HUES48 (cell line): ENCODE measurements at regions not wholly inside any gene's neighbourhood (a gene's known extent, or its start where the extent isn't known, plus 50 kb on each side); places are given as distances from the start of the nearest gene placed in this dataset.

Source experiments
- H3K27ac ChIP-seq: one replicate; pipeline ENCODE4 v1.7.0; 2013; ENCODE audit warnings: low read depth, low read length, inconsistent platforms
- H3K27me3 ChIP-seq: 2 replicates; pipeline ENCODE4 v1.6.1; 2013; ENCODE audit warnings: mild to moderate bottlenecking, low read length; ENCODE audit not compliant: control insufficient read depth, insufficient read depth
- H3K36me3 ChIP-seq: 2 replicates; pipeline ENCODE4 v1.6.1; 2013; ENCODE audit warnings: low read length; ENCODE audit not compliant: control insufficient read depth, insufficient read depth
- H3K4me1 ChIP-seq: 2 replicates; pipeline ENCODE4 v1.6.1; 2013; ENCODE audit warnings: mild to moderate bottlenecking, low read length; ENCODE audit not compliant: control insufficient read depth, insufficient read depth
- H3K4me3 ChIP-seq: 2 replicates; pipeline ENCODE4 v1.5.1; 2013; ENCODE audit warnings: mild to moderate bottlenecking, low read depth, low read length
- H3K9ac ChIP-seq: 2 replicates; pipeline ENCODE4 v1.6.1; 2013; ENCODE audit warnings: mild to moderate bottlenecking, low read depth, low read length, moderate library complexity
- H3K9me3 ChIP-seq: 2 replicates; pipeline ENCODE4 v1.6.1; 2013; ENCODE audit warnings: low read length; ENCODE audit not compliant: control insufficient read depth, insufficient read depth

DNA sequence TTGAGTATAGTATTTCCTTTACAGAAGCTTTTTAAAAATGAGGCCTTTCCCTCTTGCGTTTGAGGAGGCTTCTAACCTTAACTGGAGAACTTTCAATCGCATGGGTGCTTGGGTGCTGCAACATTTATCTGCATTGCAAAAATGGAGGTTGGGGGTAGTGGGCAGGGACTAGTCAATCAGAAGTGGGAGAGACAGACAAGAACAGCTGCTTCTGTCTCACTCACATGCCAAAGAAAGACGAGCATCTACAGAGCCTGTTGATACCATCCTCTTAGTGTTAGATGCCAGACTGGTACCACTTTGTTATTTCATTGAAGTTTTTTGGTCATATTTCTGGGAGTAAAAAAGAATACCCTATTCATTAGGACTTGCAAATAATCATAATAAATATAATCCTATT, 1292.2 kb downstream of the UQCRFS1 start:
- Histone ChIP-seq H3K36me3 (no peaks in the 10 kb centered on the region), H3K4me3 (no peak overlapping the region), H3K9me3 (peaks cover 91% of the 10 kb centered on the region), H3K27me3 (no peaks in the 10 kb centered on the region), H3K4me1 (no peaks in the 10 kb centered on the region), H3K9ac (no peak overlapping the region), H3K27ac (no peak overlapping the region)

DNA sequence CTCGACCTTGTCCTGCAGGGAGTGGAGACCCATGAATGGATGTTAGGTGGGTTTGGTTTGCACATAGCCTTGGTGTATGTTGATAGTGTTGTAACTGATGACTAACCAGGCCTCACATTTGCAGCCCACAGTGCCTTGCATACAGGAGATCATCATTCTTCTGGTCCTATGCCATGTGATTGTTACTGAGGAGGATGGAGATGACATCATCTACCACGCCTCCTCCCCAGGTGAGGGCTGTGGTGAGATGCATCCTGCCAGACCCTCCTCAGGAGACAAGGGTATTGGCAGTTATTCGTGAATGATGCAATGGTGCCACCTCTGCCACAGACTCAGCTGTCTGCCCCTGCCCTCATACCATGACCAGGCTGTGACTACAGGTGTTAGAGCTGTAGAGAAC, 1294.1 kb downstream of the UQCRFS1 start:
- H3K9me3 ChIP-seq, result peaks cover 87% of the 10 kb centered on the region
- no peak overlapping the region for H3K4me3 ChIP-seq
- no peaks in the 10 kb centered on the region for H3K36me3 ChIP-seq
- H3K27ac ChIP-seq, result no peak overlapping the region
- no peak overlapping the region for H3K9ac ChIP-seq
- H3K4me1 ChIP-seq, result no peaks in the 10 kb centered on the region
- no peaks in the 10 kb centered on the region for H3K27me3 ChIP-seq

DNA sequence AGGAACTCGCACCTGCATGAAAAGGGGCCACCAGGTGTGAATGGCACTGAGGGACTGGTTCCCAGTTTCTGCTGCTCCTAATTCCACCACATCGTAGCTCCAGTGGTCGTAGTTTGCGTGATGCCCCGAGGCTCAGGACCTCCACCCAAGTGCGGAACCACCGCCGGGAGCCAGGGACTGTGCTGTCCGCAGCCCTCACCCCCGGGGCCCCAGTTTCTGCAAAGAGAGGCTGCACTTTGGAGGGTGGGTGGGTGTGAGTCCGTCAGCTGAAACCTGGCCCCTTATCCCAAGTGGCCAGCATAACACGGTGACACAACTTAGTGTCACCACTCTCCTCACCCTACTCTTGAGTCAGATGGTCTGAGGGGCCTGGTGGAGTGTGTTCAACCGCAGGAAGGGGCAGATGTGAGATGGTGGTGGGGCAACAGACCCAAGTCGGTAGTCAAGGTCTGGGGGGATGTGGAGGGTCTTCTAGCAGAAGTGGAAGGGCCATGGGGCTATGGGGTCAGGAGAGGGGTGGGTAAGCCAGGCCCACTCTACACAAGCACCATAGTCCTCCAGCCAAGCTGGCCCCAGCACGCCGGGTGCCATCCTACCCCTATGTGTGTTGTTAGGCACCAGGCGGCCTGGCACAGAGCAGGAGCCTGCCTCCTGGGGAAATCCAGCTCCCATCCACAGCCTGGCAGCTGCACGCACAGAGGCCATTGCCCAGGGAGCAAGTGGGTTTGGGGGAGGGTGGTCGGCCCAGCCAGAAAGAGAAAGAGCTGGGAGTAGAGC, 1301.6 kb downstream of the UQCRFS1 start:
- Histone ChIP-seq H3K27ac (no peak overlapping the region), H3K9ac (no peak overlapping the region), H3K9me3 (peaks cover 86% of the 10 kb centered on the region), H3K27me3 (no peaks in the 10 kb centered on the region), H3K4me3 (no peak overlapping the region), H3K4me1 (no peaks in the 10 kb centered on the region), H3K36me3 (no peaks in the 10 kb centered on the region)

DNA sequence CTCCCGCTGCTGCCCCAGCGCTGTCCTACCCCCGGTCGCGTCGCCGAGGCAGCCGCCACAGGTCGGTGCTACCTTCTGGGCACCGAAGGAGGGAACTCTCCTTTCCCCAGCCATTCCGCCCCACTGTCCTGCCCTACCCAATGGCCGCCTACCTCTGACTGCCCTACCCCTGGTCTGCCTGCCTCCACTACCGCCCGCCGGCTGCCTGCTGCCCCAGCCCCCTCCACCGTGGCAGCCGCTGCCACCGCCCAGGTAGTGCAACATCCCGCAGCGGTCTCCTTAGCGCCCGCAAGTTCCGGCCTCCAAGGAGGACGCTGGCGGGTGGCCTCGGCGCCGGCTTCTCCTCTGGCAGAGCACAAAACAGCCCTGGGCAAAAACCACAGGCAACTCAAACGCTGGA, 1303.1 kb downstream of the UQCRFS1 start:
- no peak overlapping the region for H3K4me3 ChIP-seq
- H3K36me3 ChIP-seq, result no peaks in the 10 kb centered on the region
- no peaks in the 10 kb centered on the region for H3K27me3 ChIP-seq
- no peak overlapping the region for H3K27ac ChIP-seq
- no peak overlapping the region for H3K9ac ChIP-seq
- H3K9me3 ChIP-seq, result peaks cover 88% of the 10 kb centered on the region
- no peaks in the 10 kb centered on the region for H3K4me1 ChIP-seq

DNA sequence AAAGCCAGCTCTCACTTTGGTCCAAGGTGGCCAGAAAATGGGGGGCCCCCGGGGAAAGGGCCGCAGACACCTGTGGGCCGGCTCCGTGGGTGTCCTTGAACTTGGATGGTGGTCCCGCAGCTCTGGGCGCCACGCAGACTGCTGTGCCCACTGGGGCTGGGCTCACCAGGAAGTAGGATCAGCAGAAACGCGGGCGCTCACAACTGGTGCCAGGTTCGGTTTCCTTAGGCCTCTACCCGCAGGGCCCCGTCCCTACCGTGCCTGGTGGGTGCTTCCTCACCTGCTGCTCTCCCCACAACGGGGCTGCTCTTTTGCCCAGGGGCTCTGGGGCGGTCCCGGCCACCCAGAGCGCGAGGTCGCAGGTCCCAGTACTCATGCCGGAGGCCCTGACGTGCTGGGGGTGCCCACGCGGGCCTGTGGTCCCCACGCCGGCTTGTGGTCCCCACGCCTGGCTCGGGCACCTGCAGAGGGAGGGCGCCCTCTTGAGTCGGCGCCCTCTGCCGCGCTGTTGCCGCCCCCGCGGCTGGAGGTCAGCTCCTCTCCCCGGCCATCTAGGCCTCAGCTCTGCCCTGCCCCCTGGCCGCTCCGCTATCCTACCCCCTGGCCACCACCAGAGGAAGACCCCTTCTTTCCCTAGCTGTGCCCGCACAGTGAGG, 1303.6 kb downstream of the UQCRFS1 start:
- Histone ChIP-seq H3K36me3 (no peaks in the 10 kb centered on the region), H3K9me3 (peaks cover 91% of the 10 kb centered on the region), H3K9ac (no peak overlapping the region), H3K27me3 (no peaks in the 10 kb centered on the region), H3K4me3 (no peak overlapping the region), H3K4me1 (no peaks in the 10 kb centered on the region), H3K27ac (no peak overlapping the region)

DNA sequence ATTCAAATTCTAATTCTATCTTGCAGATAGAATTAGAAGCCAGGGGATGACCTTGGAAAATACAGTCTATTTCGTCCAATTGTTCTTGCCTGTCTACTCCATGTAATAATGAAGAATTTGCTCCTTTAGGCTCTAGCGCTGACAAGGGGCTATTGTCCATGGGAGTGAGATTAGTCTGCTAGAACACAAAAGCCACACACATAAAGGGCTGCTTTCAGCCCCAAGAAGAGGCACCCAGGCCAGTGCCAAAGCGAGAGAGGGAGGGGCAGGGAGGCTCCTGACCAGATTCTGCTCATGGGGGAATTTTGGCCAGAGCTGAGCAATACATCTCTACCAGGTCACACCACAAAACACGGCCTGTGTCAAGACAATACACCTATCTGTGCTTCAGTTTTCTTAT, 1306.9 kb downstream of the UQCRFS1 start:
- no peak overlapping the region for H3K27ac ChIP-seq
- H3K9ac ChIP-seq, result no peak overlapping the region
- H3K4me3 ChIP-seq, result no peak overlapping the region
- no peaks in the 10 kb centered on the region for H3K36me3 ChIP-seq
- H3K9me3 ChIP-seq, result peaks cover 93% of the 10 kb centered on the region
- H3K27me3 ChIP-seq, result no peaks in the 10 kb centered on the region
- no peaks in the 10 kb centered on the region for H3K4me1 ChIP-seq

DNA sequence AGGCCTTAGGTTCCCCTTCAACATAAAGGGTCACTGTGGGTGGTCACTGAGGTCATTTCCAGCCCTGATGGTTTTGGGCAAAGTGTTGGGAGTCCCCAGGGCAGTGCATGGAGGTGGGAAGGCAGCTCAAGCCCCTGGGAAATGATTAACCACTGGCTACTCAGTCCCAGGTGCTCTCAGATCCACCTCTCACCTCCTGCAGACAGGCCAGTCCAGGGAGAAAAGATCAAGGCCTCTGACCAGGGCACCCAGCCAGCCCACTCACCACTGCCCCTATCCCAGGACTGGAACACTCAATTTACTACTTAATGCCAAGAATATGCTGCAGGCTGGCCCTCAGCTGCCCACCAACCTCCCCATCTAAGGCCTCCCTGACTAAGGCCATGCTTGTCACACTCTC, 1307.9 kb downstream of the UQCRFS1 start:
- no peak overlapping the region for H3K9ac ChIP-seq
- peaks cover 93% of the 10 kb centered on the region for H3K9me3 ChIP-seq
- no peaks in the 10 kb centered on the region for H3K27me3 ChIP-seq
- no peak overlapping the region for H3K27ac ChIP-seq
- H3K36me3 ChIP-seq, result no peaks in the 10 kb centered on the region
- H3K4me1 ChIP-seq, result no peaks in the 10 kb centered on the region
- H3K4me3 ChIP-seq, result no peak overlapping the region

DNA sequence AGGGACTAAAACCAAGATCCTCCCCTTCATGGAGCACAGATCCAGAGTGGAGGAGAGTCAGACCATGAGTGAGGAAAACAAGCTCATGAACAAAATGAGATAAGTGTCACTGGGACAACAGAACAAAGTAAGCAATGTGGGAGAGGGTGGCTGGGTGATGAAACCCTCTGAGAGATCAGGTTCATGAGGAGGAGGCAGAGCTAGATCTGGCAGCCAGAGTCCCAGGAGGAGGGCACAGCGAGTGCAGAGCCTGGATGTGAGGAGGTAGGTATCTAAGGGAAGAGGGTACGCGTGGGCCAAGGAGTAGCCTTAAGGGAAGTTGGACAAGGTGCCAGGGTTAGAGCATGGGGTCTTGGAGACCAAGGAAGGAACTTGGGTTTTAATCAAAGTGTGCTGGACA, 1311.9 kb downstream of the UQCRFS1 start:
- Histone ChIP-seq H3K27me3 (no peaks in the 10 kb centered on the region), H3K36me3 (no peaks in the 10 kb centered on the region), H3K9ac (no peak overlapping the region), H3K9me3 (peaks cover 98% of the 10 kb centered on the region), H3K4me1 (no peaks in the 10 kb centered on the region), H3K27ac (no peak overlapping the region), H3K4me3 (no peak overlapping the region)

DNA sequence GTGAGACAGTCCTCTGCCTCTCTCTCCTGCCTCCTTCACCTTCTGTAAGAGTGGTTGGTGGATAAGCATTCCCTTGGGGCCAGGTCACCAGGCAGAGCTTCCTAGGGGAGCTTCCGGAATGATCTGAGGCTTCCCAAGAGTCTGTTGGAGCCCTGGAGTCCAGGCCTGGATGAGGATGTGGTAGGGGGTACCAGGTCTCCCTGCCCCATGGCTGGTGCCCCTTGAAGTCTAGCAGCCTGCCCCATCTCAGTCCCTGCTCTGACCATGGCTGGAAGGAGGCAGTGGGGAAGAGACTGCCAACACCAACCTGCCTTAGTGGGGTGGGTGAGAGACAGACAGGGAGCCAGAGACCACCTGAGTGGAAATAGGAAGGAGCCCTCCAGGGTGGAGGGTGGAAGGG, 1316.9 kb downstream of the UQCRFS1 start:
- Histone ChIP-seq H3K9ac (no peak overlapping the region), H3K36me3 (no peaks in the 10 kb centered on the region), H3K4me1 (no peaks in the 10 kb centered on the region), H3K27me3 (no peaks in the 10 kb centered on the region), H3K9me3 (peaks cover 99% of the 10 kb centered on the region), H3K27ac (no peak overlapping the region), H3K4me3 (no peak overlapping the region)

DNA sequence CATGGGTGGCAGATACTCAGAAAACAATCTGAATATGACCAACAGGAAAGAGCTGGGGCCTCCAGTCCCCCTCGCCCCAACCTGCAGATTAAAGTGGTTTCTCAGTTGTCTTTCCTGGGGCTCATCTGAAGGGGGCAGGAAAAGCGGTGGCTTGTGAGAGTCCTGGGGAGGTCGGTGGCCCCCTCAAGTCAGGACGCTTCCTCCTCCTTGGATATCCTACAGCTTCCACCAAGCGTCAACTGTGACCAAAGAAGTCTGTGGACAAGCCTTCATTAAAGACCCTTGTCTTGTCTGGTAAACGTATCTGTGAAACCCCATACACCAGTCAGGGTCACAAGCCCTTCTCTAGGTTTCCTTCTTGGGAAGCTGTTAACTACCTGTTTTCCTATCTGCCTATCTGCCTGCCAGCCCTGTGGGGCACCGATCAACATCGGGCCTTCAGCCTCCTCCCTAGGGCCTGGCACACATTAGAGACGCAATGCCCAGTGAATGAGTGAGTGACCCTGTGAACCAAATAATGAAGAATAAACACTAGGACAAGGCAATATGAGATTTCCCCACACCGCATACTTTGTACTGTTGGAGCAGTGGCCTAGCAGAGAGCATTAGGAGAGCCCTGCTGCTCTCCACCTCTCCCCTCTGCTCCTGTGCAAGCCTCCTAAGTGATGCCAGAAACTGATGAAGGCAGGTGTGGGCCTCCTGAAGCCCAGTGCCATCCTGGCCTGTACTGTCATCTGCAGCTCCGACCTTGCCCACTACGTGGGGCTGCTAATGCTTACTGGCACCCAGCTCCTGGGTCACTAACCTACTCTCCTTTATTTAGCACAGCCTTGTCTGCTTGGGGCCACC, 1317.8 kb downstream of the UQCRFS1 start:
- no peak overlapping the region for H3K27ac ChIP-seq
- H3K36me3 ChIP-seq, result no peaks in the 10 kb centered on the region
- no peaks in the 10 kb centered on the region for H3K27me3 ChIP-seq
- peaks cover 99% of the 10 kb centered on the region for H3K9me3 ChIP-seq
- H3K4me1 ChIP-seq, result no peaks in the 10 kb centered on the region
- no peak overlapping the region for H3K4me3 ChIP-seq
- no peak overlapping the region for H3K9ac ChIP-seq

DNA sequence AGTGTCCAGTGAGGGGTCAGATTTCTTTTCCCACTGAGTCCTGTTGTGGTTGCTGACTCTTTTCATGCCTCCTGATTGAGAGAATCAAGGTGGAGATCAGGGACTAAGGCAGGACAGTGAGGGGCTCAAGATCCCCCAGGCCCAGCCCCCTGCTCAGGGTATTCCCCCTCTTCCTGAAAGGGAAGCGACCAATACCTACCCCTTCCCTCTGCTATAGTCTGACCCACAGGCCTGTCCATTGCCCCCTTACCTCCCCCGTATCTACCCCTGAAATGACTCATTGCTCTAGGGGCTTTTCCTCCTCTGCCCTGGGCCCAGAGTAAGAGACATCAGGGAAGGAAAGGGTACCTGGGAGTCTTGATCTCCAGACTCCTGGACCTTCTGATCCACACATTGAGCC, 1320.5 kb downstream of the UQCRFS1 start:
- no peaks in the 10 kb centered on the region for H3K36me3 ChIP-seq
- H3K4me1 ChIP-seq, result no peaks in the 10 kb centered on the region
- no peak overlapping the region for H3K9ac ChIP-seq
- H3K27ac ChIP-seq, result no peak overlapping the region
- H3K9me3 ChIP-seq, result peaks cover 99% of the 10 kb centered on the region
- H3K4me3 ChIP-seq, result no peak overlapping the region
- H3K27me3 ChIP-seq, result no peaks in the 10 kb centered on the region
